Retina (tissue), 1 donor: ENCODE measurements at regions not wholly inside any gene's neighbourhood (a gene's known extent, or its start where the extent isn't known, plus 50 kb on each side); places are given as distances from the start of the nearest gene placed in this dataset.
A peak's percentile ranks its signal among the peaks of the same experiment; 100 is the strongest.
"Not testable (repeated sequence)": the region's sequence is repeated elsewhere in the genome, so short reads cannot be mapped to it uniquely, and the experiment has no call there.

Experiments
- DNase-seq: peaks from one replicate; pipeline ENCODE4 v3.0.0-alpha.2; 2016

DNA sequence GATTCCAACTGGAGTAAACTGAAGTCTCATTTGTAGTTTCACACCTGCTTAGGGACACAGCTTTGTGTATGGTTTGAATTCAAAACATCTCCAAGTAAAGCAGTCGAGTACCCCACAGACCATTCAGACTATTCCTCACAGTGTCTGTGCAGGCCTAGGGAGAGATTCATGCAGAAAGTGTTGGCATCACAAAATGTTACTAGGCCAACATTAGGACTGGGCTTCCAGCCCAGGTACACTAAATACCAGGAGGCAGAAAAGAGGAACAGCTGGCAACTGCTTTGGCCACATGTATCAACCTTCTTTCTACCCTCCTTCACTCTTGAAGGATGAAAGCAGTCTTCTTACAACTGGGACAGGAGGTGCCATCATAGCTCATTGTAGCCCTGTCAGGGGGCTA, 270.4 kb upstream of the TMEFF2 start:
- DNase-seq, result no peak

DNA sequence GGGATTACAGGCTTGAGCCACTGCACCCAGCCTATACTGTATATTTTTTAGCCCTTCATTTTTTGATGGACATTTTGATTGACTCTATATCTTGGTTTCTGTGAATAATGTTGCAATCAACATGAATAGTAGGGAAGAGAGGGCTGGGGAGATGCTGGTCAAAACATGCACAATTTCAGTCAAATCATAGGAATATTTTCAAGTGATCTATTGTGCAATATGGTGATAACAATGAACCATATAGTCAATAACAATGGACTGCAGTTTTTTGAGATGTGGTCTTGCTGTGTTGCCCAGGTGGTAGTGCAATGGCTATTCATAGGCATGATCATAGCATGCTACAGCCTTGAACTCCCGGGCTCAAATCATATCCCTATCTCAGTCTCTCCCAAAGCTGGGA, 264.7 kb upstream of the TMEFF2 start:
- no peak for DNase-seq

DNA sequence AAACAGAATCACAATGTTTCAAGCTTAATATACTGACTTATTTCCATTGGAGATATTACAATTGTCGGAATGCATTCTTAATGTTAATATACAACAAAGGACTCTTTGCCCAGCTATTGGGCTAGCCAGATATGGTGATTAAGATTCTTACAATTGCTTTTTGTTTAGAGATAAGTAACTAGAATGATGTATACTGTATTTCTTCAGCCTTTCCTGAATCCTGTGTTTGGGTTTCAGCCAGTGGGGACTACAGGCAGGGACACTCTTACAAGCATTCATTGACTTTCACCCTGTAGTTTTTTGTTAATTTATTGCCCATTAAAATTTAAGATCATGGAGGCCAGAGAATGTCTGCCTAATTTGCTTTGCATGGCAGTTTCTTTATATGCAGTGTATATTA, 254.1 kb upstream of the TMEFF2 start:
- no peak for DNase-seq

DNA sequence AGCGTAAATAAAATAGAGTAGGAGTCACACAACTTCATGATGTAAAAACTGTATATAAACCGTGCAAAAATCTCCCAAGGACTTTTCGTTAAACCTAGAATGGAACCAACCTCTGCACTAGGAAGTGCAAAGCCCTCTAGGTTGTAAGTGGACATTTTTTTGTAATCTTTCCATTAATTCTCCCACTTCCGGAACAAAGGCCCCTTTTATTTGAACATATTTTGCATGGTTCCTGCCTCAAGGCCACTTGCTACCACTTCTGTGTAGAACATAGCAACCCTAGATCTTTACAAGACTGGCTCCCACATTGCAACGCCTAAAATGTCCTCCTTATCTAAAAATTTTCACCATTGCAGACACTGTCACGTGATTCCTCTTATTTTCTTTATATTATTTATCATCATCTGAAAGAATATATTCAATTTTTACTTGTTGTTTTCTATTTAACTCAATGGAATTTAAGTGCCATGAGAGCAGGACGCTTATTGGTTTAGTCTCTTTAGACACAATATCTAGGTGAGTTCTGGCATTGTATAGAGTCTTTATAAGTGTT, 249.6 kb upstream of the TMEFF2 start:
- no peak for DNase-seq

DNA sequence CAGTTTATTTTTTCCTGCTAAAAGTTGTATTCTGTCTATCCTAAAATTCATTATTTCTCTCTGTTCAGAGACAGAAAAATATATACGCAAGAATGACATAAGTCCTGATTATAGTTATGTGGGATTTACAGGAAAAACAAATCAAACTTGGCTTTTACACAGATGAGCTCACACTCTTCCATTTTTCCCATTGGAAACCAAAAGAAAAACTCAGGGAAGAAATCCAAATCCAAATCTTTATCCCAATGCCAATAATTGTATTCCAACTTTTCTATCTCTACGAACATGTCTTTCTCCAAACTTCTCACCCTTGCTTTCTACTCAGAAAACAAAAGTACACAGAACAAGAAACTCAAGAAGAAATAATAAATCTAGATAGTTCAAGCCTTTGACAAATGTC, 249.1 kb upstream of the TMEFF2 start:
- DNase-seq, result no peak

DNA sequence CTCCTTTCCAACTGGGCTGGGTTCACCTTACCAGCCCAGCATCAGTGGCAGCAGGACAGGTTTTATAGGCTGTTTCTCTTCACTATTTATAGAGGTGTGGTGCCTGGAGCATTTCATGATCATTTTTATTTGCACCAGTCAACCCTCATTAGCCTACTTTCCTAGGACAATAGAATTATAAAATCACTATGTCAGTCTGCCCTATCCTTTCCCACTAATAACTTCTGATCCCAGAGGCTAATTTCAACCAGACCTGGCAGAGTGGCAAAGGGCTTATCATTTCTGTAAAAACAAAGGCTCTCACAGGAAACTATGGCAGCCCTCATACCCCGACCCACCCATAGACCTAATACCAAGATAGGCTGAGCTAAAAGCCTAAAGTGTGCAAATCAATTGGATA, 243.5 kb upstream of the TMEFF2 start:
- DNase-seq, result no peak

DNA sequence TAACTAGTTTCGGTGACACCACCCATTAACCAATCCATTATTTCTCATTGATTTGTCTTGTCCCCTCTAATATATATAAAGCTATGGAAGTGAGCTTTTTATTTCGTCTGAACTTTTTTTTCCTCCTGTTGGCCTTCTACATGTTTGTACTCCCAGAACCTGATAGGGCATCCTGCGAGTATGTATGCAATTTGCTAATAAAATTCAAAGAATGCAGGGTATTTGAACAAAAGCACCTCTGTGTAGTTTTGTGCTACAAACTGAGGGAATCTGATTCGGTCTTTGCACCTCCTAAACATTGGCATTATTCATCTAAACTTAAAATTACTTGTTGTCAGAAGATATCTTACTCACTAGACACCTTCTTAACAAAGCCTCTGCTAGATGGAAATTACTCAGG, 242.9 kb upstream of the TMEFF2 start:
- no peak for DNase-seq

DNA sequence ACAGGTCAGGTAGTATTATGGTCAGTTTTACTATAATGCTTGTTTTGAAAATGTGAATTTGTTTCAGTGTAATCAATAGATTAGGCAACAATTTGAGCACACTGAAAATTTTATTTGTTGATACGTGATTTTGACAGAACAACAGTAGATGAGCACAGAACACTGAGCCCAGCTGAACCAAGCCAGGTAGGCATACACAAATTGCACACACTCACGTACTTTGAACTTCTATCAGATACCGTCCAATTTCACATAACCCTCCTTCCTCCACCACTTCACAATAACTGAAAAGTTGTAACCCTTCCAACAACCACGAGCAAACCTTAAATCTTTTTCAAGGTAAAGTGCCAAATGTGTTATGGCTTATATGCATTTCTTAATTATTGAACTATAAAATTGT, 229.5 kb upstream of the TMEFF2 start:
- no peak for DNase-seq

DNA sequence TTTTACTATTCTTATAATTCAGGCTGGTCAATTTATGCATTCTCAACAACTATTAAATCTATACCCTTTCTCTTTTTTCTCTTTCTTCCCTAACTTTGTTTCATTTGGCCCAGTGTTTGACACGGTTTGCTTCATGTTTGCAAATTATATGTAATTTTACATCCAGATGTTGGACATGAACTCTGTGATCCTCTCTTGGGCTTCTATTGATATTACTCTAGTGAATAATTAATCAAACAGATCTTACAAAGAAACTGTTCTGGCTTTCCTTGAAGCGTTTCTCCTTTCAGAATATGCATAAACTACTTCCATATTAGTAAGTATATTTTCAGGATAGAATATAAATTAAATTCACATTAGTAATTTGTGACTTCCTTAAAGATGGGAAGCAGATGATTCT, 225.1 kb upstream of the TMEFF2 start:
- DNase-seq, result no peak

DNA sequence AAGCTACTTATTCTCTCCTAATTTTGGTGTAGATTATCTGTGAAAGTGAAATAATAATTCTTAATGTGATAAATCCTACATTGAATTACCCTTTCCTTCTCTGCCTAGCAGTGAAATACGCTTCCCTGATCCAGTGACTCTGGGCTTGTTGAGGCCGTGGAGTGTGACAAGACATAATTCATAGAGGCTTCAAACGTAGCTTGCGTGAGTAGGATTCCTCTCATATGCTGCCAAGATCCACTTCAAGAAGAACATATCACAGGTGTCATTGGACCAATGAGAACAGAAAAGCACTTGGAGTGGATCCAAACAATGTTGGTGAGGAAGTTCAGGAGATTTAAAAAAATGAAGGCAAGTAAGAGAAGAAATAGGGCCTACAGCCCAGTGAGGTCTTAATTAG, 221.3 kb upstream of the TMEFF2 start:
- DNase-seq, result no peak

DNA sequence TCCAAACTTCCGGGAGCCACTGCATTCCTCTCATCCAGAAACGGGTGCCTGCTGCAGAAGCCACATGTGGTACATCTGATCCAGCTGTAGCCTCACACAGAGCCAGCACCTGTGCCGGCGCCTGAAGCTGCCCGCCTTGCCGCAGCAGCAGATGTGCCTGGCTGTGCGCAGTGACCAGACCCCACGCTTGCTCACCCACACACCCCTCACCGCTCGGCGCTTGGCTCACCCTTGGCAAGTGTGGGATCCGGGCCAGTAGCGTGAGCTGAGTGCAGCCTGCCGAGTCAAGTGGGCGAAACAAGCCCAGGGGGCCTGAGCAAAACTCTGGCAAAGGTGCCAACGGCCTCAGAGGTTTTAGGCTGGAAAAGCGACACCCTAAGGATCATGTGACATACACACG, 220.1 kb upstream of the TMEFF2 start:
- DNase-seq, result no peak

DNA sequence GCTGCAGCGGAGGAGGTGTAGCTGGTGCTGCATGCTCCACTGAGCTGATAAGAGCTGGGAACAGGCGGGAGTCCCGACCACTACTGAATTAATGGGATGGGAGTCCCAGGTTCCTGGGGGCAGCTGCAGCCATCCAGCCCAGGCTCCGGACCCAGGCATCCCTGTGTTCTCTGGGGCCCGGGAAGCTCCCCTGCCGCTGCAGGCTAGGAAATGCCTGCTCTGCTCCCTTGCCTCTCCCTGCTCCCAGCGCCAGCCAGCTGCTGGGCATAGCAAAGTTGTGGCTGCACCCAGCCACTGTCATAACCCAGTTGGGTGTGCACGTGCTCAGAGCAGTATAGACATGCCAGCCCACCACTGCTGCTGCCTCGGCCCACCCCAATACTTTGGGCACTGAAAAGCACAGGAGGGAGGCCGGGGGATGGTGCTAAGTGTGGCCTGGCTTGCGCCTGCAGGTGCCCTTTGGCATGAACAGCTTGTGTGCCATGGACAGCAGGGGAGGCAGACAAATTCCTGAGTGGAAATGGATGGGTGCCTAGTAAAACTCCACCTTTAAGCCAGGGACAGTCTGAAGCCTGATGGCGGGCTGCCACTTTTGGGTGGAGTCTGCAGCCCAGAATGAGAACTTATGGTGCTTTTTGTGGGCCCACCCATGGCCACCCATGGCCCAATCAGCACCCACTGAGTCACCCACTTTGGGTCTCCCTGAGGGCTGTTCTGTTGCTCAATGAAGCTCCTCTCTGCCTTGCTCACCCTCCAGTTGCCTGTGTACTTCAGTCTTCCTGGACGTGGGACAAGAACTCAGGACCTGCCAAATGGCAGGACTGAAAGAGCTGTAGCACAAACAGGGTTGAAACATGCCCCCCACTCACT, 219.3 kb upstream of the TMEFF2 start:
- no peak for DNase-seq

DNA sequence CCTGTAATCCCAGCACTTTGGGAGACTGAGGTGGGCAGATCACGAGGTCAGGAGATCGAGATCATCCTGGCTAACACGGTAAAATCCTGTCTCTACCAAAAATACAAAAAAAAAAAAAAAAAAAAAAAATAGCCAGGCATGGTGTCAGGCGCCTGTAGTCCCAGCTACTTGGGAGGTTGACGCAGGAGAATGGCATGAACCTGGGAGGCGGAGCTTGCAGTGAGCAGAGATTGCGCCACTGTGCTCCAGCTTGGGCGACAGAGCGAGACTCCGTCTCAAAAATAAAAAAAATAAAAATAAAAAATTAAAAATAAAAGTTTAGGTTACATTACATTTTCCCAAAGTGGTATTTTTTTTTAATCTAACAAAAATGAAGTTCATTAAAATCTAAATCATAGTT, 218.1 kb upstream of the TMEFF2 start:
- not testable (repeated sequence) for DNase-seq

DNA sequence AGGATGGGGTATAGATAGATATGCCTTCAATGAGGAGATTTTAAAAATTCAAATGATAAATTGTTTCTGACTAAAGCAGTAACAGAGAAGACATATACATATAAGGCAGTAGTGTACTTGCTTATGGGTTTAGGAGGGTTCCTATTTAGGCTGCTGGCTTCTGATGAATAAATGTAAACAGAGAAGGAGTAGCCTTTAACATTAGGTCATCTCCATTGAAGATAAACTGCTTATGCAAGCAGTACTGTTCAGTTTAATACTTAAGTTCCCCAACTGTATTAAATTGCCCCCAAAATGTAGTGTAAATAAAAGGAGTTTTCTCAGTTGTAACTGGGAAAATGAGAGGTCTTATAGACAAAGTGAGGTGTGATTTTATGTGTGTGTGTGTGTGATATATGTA, 217.7 kb upstream of the TMEFF2 start:
- no peak for DNase-seq

DNA sequence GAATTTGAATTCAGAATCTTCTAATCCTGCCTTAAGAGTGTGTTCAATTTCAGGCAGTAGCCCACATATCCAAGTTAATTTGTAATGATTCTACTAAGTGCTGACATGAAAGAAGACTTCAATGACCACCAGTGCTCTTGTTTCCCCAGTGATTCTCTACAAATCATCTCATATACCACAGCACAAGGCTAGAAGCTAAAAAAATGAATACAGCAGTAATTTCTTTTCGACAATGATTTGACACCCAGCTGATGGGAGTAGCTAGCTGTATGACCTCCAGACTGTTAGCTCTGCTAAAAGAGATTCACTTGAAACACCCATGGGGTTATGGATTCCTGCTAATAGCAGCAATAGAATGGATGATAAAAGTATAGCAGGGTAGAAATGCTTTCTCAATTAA, 217.0 kb upstream of the TMEFF2 start:
- DNase-seq, result no peak

DNA sequence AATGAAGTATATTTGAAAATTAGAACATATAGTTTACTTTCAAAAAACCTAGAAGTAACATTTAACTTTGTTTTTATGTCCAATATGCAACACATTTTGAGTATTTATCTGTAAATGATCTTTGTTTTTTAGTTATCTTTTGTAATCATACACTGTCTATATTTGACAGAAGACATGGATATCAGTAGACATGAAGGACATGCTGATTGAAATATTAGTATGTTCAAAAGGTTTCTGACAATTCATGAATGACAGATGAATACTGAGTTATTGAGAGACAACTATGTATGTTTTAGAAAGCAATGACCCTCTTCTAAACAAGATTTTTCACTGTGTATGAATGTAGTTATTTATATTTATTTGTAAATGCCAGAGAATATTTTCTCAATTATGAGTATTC, 215.6 kb upstream of the TMEFF2 start:
- DNase-seq, result no peak

DNA sequence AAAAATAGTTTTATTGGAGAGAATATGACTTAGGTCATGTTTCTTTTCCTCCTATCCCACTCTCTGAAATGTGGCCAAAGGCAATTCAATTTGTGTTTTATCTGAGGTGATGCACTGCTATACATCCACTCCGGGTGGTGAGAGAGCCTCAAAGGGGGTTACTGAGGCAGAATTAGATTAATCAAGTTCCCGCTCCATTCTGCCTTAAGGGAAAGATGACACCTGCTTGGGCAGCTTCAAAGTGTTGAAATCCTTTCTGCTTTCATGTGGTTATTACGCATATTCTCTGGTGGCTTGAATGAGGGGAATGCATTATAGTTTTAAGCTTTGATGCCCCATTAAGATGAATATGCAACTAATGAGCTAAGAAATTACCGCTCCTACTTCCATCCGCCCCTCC, 213.0 kb upstream of the TMEFF2 start:
- DNase-seq, result no peak

DNA sequence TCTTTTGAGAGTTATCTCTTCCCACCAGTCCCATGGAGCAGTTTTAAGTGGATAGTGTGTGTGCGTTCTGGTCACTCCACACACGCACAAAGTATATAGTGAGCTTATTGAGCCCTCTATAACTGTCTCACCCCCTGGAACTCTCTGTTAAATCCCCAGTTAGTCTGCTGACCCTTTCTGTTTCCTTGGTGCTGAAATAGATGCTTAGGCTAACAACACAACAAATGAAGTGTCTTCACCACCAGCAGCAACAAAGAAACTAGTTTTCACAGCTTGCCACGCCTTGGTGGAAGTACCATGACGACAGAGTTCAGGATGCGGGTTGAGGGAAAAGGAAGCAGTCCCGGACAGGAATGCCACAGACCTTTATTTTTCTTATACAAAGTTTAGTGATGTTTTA, 203.5 kb upstream of the TMEFF2 start:
- DNase-seq, result no peak

DNA sequence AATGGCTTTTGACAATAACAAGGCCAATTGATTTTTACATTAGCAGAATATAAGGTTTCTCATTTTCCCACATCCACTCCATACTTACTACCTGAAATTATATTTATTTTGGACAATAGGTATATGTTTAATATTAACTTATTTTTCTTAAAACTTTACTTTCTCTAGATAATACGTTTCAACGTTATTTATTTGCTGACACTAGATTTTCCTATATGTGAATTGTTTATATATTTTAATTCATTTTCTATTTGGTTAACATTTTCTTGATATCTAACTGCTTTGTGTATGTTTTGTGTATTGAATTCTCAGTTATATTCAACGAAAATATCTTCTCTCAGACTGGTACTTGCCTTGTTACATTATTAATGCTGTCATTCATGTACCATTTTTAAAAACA, 199.9 kb upstream of the TMEFF2 start:
- no peak for DNase-seq

DNA sequence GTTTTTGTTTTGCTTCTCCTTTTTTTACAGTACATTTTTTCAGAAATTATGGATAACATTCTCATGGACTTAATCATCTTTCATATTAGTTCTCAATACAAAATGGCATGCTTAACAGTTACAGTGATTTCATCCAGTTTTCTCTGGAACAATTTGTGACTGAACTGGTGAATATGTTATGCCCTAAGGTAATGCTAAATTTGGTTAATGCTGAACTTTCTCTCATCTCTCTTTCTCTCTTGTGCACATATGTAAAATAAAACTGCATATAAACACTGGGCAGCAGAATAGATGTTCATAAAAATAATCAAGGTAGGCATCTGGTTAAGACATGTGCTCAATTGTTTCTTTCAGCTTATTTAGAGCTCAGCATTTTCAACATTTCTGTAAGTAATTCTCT, 196.3 kb upstream of the TMEFF2 start:
- DNase-seq, result no peak

DNA sequence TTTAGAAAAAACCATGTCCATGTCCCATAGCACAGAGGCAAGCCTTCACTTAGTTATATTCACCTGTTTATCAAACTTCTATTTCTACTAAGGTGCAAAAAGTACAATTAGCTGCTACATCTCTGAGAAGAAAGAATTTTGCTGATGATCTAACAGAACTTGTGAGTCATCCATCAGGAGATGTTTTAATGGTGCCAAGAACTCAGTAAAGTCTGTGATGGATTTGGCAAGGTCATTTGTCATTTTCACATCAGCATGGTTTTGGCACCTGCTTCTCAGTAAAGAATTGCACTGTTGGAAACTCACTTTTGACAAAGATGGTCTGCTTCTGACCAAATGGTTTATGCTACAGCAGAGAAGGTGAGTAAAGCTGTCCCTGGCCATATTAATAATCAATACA, 195.7 kb upstream of the TMEFF2 start:
- DNase-seq, result no peak

DNA sequence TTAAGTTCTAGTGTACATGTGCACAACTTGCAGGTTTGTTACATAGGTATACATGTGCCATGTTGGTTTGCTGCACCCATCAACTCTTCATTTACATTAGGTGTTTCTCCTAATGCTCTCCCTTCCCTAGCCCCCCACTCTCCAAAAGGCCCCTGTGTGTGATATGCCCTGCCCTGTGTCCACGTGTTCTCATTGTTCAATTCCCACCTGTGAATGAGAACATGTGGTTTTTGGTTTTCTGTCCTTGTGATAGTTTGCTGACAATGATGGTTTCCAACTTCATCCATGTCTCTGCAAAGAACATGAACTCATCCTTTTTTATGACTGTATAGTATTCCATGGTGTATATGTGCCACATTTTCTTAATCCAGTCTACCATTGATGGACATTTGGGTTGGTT, 189.5 kb upstream of the TMEFF2 start:
- not testable (repeated sequence) for DNase-seq

DNA sequence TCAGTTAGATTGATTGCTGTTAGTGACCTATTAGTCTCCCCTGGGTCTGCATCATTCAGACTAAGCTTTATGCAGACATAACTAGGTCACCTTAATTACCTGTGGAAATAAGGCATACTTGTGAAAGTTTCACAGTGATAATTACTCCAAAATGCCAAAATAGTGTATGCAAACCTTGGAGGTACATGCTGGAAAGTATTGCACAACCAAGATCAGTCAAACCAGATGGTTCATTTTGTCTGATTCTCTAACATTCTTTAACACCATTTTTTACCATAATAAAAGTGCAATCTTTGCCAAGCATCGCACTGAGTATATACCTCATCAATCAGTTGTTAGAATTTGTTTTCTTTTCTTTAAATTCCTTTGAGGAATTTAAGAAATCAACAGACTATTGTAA, 186.3 kb upstream of the TMEFF2 start:
- DNase-seq, result no peak

DNA sequence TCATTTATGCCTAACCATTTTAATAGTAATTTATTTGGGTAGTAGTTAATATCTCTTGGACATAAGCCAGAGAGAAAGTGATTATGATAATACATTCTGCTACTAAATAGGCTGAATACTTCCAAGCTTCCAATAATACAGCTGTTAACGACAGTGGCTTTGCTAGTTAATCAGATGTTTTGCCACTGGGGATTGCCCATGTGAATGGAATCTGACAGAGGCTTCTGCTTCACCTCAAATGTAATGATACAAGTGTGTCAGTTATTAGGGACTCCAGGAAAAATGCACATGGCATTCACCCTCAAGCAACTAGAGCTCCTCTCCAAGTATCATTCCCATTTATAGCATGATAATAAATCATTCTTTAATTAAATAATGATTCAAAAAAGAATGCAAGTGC, 185.0 kb upstream of the TMEFF2 start:
- DNase-seq, result no peak

DNA sequence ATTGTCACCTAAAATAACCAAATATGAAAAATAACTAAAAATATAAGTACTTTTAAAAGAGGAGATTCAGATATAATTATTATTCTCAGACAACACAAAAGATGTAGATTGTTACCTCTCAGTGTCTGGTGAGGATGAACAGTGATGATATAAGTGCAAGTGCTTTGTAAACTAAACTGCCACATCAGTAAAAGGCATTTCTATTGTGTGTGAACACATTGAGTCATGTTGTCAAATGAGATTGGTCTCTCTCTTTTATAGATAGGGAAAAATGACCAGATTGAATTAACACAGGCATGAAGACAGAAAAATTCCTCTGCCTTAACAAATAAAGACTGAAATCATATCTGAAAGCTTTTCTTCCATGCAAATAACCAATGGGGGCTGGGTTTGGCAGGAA, 182.4 kb upstream of the TMEFF2 start:
- DNase-seq, result peak; percentile 10
